ENCODE measurements at regions not wholly inside any gene's neighbourhood (a gene's known extent, or its start where the extent isn't known, plus 50 kb on each side); places are given as distances from the start of the nearest gene placed in this dataset.
"Not testable (repeated sequence)": the region's sequence is repeated elsewhere in the genome, so short reads cannot be mapped to it uniquely, and the experiment has no call there.

DNA sequence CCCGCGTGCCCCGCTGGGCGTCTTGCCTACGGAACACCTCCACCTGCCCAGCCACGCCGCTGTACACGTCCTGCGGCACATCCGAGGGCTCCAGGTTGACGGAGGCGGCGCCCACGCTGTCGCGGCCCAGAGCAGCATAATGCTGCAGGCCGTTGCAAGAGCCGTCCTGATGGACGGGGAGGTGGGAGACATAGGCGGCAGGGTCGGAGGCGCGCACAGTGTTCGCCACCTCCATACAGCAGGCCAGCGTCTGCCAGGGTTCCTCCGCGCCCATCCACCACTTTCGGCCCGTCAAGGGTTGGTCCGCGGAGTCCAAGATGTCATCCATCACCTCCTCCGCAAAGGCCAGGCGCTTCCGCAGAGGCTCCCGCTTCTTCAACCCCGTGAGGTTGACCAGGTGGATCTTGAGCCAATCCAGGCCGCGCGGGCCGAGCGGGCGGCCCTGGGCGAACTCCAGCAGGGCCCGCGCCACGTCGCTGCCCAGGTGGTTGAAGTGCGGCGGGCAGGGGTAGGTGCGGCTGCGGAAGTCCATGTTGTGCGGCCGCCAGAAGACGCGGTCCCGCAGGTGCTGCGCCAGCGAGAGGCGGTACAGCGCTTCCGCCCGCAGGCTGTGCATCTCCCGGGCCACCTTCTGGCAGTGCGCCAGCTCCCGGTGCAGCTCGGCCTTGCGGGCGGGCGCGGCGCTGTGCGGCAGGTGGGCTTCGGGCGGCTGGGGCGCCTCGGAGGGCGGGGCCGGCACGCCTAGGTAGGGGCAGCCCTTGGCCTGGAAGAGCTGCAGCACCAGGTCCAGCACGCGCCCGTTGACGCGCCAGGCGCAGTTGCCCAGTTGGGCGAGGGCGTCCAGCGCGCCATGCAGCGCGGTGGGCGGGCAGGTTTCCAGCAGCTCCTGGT, 72.9 kb upstream of the MED13 start:
- not testable (repeated sequence) for H3K4ac ChIP-seq (ENCODE audit: low read depth in 1 of 2, low read length in 2 of 2); H3K9me3 ChIP-seq (ENCODE audit: control insufficient read depth, low read length); H2BK12ac ChIP-seq (ENCODE audit: low read length in 2 of 2); H2AK5ac ChIP-seq (ENCODE audit: low read length, severe bottlenecking); H3K23ac ChIP-seq (ENCODE audit: low read length in 2 of 2); H2BK5ac ChIP-seq (ENCODE audit: low read depth, low read length, poor library complexity, severe bottlenecking); H3K4me2 ChIP-seq (ENCODE audit: low read length, poor library complexity, severe bottlenecking); H3K14ac ChIP-seq (ENCODE audit: low read length in 2 of 2); H3K36me3 ChIP-seq (ENCODE audit: control insufficient read depth in 1 of 2, insufficient read depth in 2 of 2, low read depth in 1 of 2, low read length in 2 of 2); H3K79me1 ChIP-seq (replicated peaks; ENCODE audit: low read length, poor library complexity, severe bottlenecking); H2BK15ac ChIP-seq (ENCODE audit: low read depth, poor library complexity, severe bottlenecking); H4K8ac ChIP-seq (ENCODE audit: low read length); DNase-seq; H3K18ac ChIP-seq (ENCODE audit: low read depth in 1 of 2, low read length in 2 of 2); H3K4me3 ChIP-seq (ENCODE audit: insufficient read depth in 1 of 2, low read depth in 1 of 2, low read length in 2 of 2); H3K4me1 ChIP-seq (ENCODE audit: control insufficient read depth, insufficient read depth, low read depth, low read length); H3K27ac ChIP-seq (ENCODE audit: low read length, poor library complexity, severe bottlenecking); H4K91ac ChIP-seq (ENCODE audit: low read length); H2BK120ac ChIP-seq (ENCODE audit: low read depth, low read length); H2AFZ ChIP-seq (ENCODE audit: low read depth, low read length); H3K9ac ChIP-seq (ENCODE audit: low read length)
- peaks cover 0 to 32% of the 10 kb centered on the region in 2 experiments for H3K27me3 ChIP-seq (ENCODE audit: control insufficient read depth in 1 of 2, insufficient read depth in 1 of 2, low read length in 2 of 2)
- 97% methylated on average over 79 of the region's 92 CpGs for WGBS

DNA sequence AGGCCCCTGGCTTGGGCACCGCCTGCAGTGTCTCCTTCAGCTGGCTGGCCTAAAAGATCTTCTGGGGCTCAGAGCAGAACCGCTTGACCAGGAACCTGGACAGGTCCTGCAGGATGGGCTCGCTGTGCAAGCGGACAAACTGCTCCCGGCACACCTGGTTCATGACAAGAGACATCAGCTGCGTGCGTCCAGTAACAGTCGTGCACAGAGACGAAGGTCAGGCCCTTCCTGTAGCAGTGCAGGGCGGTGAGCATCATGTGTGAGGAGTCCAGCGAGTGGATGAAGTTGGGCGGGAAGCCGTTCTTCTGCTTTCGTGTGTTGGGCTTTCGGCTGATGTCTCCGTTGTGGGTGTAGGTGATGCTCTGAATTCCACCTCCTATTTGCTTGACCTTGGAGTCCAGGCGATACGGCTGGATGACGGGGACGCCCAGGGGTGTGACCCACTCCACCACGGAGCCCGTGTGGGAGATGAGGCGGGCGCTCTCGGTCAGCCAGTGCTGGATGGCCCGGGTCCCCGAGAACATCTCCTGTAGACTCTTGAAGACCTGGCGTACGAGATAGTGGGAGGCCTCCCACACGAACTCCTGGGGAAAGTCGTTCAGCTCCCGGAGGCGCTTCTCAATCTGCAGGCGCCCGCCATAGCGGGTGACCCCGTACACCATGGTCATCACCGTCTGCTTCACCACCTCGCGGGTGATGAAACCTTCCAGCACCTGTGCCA, 72.1 kb upstream of the MED13 start:
- not testable (repeated sequence) for H2AFZ ChIP-seq (ENCODE audit: low read depth, low read length); H3K4me1 ChIP-seq (ENCODE audit: control insufficient read depth, insufficient read depth, low read depth, low read length); H3K27ac ChIP-seq (ENCODE audit: low read length, poor library complexity, severe bottlenecking); H3K36me3 ChIP-seq (ENCODE audit: control insufficient read depth in 1 of 2, insufficient read depth in 2 of 2, low read depth in 1 of 2, low read length in 2 of 2); H2BK15ac ChIP-seq (ENCODE audit: low read depth, poor library complexity, severe bottlenecking); H2BK5ac ChIP-seq (ENCODE audit: low read depth, low read length, poor library complexity, severe bottlenecking); H3K14ac ChIP-seq (ENCODE audit: low read length in 2 of 2); H4K91ac ChIP-seq (ENCODE audit: low read length); H2BK120ac ChIP-seq (ENCODE audit: low read depth, low read length); H3K79me1 ChIP-seq (replicated peaks; ENCODE audit: low read length, poor library complexity, severe bottlenecking); H3K9me3 ChIP-seq (ENCODE audit: control insufficient read depth, low read length); H2BK12ac ChIP-seq (ENCODE audit: low read length in 2 of 2); H3K4ac ChIP-seq (ENCODE audit: low read depth in 1 of 2, low read length in 2 of 2); H3K4me3 ChIP-seq (ENCODE audit: insufficient read depth in 1 of 2, low read depth in 1 of 2, low read length in 2 of 2); DNase-seq; H3K18ac ChIP-seq (ENCODE audit: low read depth in 1 of 2, low read length in 2 of 2); H2AK5ac ChIP-seq (ENCODE audit: low read length, severe bottlenecking); H3K23ac ChIP-seq (ENCODE audit: low read length in 2 of 2); H3K4me2 ChIP-seq (ENCODE audit: low read length, poor library complexity, severe bottlenecking); H4K8ac ChIP-seq (ENCODE audit: low read length); H3K9ac ChIP-seq (ENCODE audit: low read length)
- peaks cover 0 to 32% of the 10 kb centered on the region in 2 experiments for H3K27me3 ChIP-seq (ENCODE audit: control insufficient read depth in 1 of 2, insufficient read depth in 1 of 2, low read length in 2 of 2)
- WGBS = 97% methylated on average over 40 of the region's 40 CpGs

DNA sequence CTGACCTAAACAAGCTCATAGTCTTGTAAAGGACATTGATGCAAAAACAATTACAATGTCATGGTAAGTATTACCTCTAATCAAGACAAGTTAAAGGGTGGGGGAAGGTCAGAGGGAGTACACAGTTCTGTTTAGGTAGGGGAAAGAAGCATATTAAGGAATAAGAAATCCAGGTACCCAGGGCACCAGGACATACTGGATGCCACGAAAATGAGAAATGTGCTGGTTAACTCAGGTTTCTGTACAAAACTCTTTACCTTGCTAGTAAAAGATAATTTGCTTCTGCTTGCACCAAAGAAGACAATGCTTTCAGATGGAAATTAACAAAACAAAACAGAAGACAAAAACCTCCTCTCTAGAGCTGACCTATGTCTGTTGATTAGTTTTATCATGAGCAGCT, 70.7 kb upstream of the MED13 start:
- Histone ChIP-seq H3K4me2 (ENCODE audit: low read length, poor library complexity, severe bottlenecking) (no peak overlapping the region), H3K27me3 (ENCODE audit: control insufficient read depth in 1 of 2, insufficient read depth in 1 of 2, low read length in 2 of 2) (peaks cover 0 to 32% of the 10 kb centered on the region in 2 experiments), H4K91ac (ENCODE audit: low read length) (no peak overlapping the region), H3K18ac (ENCODE audit: low read depth in 1 of 2, low read length in 2 of 2) (no peak overlapping the region), H4K8ac (ENCODE audit: low read length) (no peak overlapping the region), H3K23ac (ENCODE audit: low read length in 2 of 2) (no peak overlapping the region), H3K14ac (ENCODE audit: low read length in 2 of 2) (no peak overlapping the region), H2BK120ac (ENCODE audit: low read depth, low read length) (no peak overlapping the region), H2BK15ac (ENCODE audit: low read depth, poor library complexity, severe bottlenecking) (no peak overlapping the region), H2AFZ (ENCODE audit: low read depth, low read length) (no peak overlapping the region), H3K9me3 (ENCODE audit: control insufficient read depth, low read length) (no peaks in the 10 kb centered on the region), H3K4me3 (ENCODE audit: insufficient read depth in 1 of 2, low read depth in 1 of 2, low read length in 2 of 2) (no peak overlapping the region), H3K79me1 (replicated peaks; ENCODE audit: low read length, poor library complexity, severe bottlenecking) (no peaks in the 10 kb centered on the region), H3K27ac (ENCODE audit: low read length, poor library complexity, severe bottlenecking) (no peak overlapping the region), H2BK5ac (ENCODE audit: low read depth, low read length, poor library complexity, severe bottlenecking) (no peak overlapping the region), H3K9ac (ENCODE audit: low read length) (no peak overlapping the region), H3K36me3 (ENCODE audit: control insufficient read depth in 1 of 2, insufficient read depth in 2 of 2, low read depth in 1 of 2, low read length in 2 of 2) (no peaks in the 10 kb centered on the region), H3K4ac (ENCODE audit: low read depth in 1 of 2, low read length in 2 of 2) (no peak overlapping the region), H2BK12ac (ENCODE audit: low read length in 2 of 2) (no peak overlapping the region), H2AK5ac (ENCODE audit: low read length, severe bottlenecking) (no peak overlapping the region), H3K4me1 (ENCODE audit: control insufficient read depth, insufficient read depth, low read depth, low read length) (no peaks in the 10 kb centered on the region)
- DNase-seq = no peak
- 100% methylated on average over 1 of the region's 1 CpG for WGBS

DNA sequence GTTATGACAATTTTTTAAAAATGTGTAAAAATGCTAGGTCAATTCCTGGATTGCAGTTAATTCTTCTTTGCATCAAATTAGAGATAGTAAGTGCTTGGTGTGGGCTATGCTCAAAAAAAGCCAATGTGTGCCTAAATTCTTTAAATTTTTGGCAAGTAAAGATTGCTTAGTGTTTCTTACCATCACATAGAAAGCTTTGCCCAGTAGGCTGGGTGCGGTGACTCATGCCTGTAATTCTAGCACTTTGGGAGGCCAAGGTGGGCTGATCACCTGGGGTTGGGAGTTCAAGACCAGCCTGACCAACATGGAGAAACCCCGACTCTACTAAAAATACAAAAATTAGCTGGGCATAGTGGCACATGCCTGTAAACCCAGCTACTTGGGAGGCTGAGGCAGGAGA, 70.0 kb upstream of the MED13 start:
- not testable (repeated sequence) for H3K4me2 ChIP-seq (ENCODE audit: low read length, poor library complexity, severe bottlenecking); H2BK15ac ChIP-seq (ENCODE audit: low read depth, poor library complexity, severe bottlenecking); H4K8ac ChIP-seq (ENCODE audit: low read length); H3K23ac ChIP-seq (ENCODE audit: low read length in 2 of 2); H3K4me3 ChIP-seq (ENCODE audit: insufficient read depth in 1 of 2, low read depth in 1 of 2, low read length in 2 of 2); H2AFZ ChIP-seq (ENCODE audit: low read depth, low read length); H2BK5ac ChIP-seq (ENCODE audit: low read depth, low read length, poor library complexity, severe bottlenecking); H3K18ac ChIP-seq (ENCODE audit: low read depth in 1 of 2, low read length in 2 of 2); H3K9me3 ChIP-seq (ENCODE audit: control insufficient read depth, low read length); H2BK12ac ChIP-seq (ENCODE audit: low read length in 2 of 2); H3K4me1 ChIP-seq (ENCODE audit: control insufficient read depth, insufficient read depth, low read depth, low read length); DNase-seq; H3K79me1 ChIP-seq (replicated peaks; ENCODE audit: low read length, poor library complexity, severe bottlenecking); H2AK5ac ChIP-seq (ENCODE audit: low read length, severe bottlenecking); H3K9ac ChIP-seq (ENCODE audit: low read length); H3K36me3 ChIP-seq (ENCODE audit: control insufficient read depth in 1 of 2, insufficient read depth in 2 of 2, low read depth in 1 of 2, low read length in 2 of 2); H3K4ac ChIP-seq (ENCODE audit: low read depth in 1 of 2, low read length in 2 of 2); H3K14ac ChIP-seq (ENCODE audit: low read length in 2 of 2); H2BK120ac ChIP-seq (ENCODE audit: low read depth, low read length); H4K91ac ChIP-seq (ENCODE audit: low read length)
- Histone ChIP-seq H3K27ac (ENCODE audit: low read length, poor library complexity, severe bottlenecking) (peak overlapping the region; percentile 84), H3K27me3 (ENCODE audit: control insufficient read depth in 1 of 2, insufficient read depth in 1 of 2, low read length in 2 of 2) (peaks cover 0 to 32% of the 10 kb centered on the region in 2 experiments)
- WGBS = 100% methylated on average over 1 of the region's 2 CpGs

Data from mesenchymal stem cell (in vitro differentiated cells and primary cell).